Parathyroid adenoma (tissue), 2 donors: ENCODE measurements at regions not wholly inside any gene's neighbourhood (a gene's known extent, or its start where the extent isn't known, plus 50 kb on each side); places are given as distances from the start of the nearest gene placed in this dataset.

Experiments used
- H2AFZ ChIP-seq: fragments of 300-600 bp; sonication (generic); one replicate; pipeline ENCODE4 v1.7.0; 2017; ENCODE audit warnings: antibody characterized with exemption, mild to moderate bottlenecking
- H3K27ac ChIP-seq: fragments of 300-600 bp; sonication (generic); one replicate; pipeline ENCODE4 v1.7.0; 2017
- H3K27me3 ChIP-seq: fragments of 300-600 bp; sonication (generic); one replicate; pipeline ENCODE4 v1.7.0; 2017; ENCODE audit warnings: low read length; ENCODE audit not compliant: control insufficient read depth, insufficient read depth
- H3K36me3 ChIP-seq: fragments of 300-600 bp; sonication (generic); one replicate; pipeline ENCODE4 v1.7.0; 2017; ENCODE audit warnings: low read length; ENCODE audit not compliant: control insufficient read depth, insufficient read depth
- H3K4me1 ChIP-seq: fragments of 300-600 bp; sonication (generic); one replicate; pipeline ENCODE4 v1.7.0; 2017; ENCODE audit warnings: control low read depth
- H3K4me2 ChIP-seq: fragments of 300-600 bp; sonication (generic); one replicate; pipeline ENCODE4 v1.7.0; 2017; ENCODE audit warnings: low read length
- H3K4me3 ChIP-seq: fragments of 300-600 bp; sonication (generic); one replicate; pipeline ENCODE4 v1.7.0; 2017; ENCODE audit warnings: low read depth, low read length
- H3K79me2 ChIP-seq: fragments of 300-600 bp; sonication (generic); one replicate; pipeline ENCODE4 v1.7.0; 2017; ENCODE audit warnings: control low read depth
- H3K9ac ChIP-seq: fragments of 300-600 bp; sonication (generic); one replicate; pipeline ENCODE4 v1.7.0; 2017; ENCODE audit warnings: mild to moderate bottlenecking
- H3K9me3 ChIP-seq: fragments of 300-600 bp; sonication (generic); one replicate; pipeline ENCODE4 v1.7.0; 2017; ENCODE audit warnings: low read length; ENCODE audit not compliant: control insufficient read depth
- TF ChIP-seq, protein P1 (sequence below): fragments of 300-600 bp; sonication (generic); IDR thresholded peaks from one replicate; pipeline ENCODE4 v1.7.0; 2017; ENCODE audit warnings: antibody characterized with exemption, mild to moderate bottlenecking
- donor health status: primary hyperparathyroidism.

- Histone ChIP-seq H3K4me2 (no peak overlapping the region), H3K9ac (no peak overlapping the region), H2AFZ (no peak overlapping the region)
Measured at GRCh38 chr1:87933171-87933570, 604.5 kb downstream of the LMO4 start.

GRCh38 chr1:87935130-87935529, 606.5 kb downstream of the LMO4 start:
- no peaks in the 10 kb centered on the region for H3K79me2 ChIP-seq
- H3K27me3 ChIP-seq = no peaks in the 10 kb centered on the region
- no peak overlapping the region for H2AFZ ChIP-seq
- TF ChIP-seq, protein P1, sequence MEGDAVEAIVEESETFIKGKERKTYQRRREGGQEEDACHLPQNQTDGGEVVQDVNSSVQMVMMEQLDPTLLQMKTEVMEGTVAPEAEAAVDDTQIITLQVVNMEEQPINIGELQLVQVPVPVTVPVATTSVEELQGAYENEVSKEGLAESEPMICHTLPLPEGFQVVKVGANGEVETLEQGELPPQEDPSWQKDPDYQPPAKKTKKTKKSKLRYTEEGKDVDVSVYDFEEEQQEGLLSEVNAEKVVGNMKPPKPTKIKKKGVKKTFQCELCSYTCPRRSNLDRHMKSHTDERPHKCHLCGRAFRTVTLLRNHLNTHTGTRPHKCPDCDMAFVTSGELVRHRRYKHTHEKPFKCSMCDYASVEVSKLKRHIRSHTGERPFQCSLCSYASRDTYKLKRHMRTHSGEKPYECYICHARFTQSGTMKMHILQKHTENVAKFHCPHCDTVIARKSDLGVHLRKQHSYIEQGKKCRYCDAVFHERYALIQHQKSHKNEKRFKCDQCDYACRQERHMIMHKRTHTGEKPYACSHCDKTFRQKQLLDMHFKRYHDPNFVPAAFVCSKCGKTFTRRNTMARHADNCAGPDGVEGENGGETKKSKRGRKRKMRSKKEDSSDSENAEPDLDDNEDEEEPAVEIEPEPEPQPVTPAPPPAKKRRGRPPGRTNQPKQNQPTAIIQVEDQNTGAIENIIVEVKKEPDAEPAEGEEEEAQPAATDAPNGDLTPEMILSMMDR = no peak
- H3K4me1 ChIP-seq = no peaks in the 10 kb centered on the region
- H3K9me3 ChIP-seq = peaks cover 2% of the 10 kb centered on the region
- no peak overlapping the region for H3K9ac ChIP-seq
- H3K4me3 ChIP-seq = no peak overlapping the region
- H3K36me3 ChIP-seq = no peaks in the 10 kb centered on the region
- no peak overlapping the region for H3K27ac ChIP-seq
- H3K4me2 ChIP-seq = no peak overlapping the region

More at GRCh38 chr1:87933171-87933570, 604.5 kb downstream of the LMO4 start:
- Histone ChIP-seq H3K27me3 (no peaks in the 10 kb centered on the region), H3K4me1 (no peaks in the 10 kb centered on the region), H3K9me3 (peaks cover 2% of the 10 kb centered on the region), H3K4me3 (no peak overlapping the region), H3K79me2 (no peaks in the 10 kb centered on the region), H3K27ac (no peak overlapping the region), H3K36me3 (no peaks in the 10 kb centered on the region)
- TF ChIP-seq, protein P1 = no peak

DNA sequence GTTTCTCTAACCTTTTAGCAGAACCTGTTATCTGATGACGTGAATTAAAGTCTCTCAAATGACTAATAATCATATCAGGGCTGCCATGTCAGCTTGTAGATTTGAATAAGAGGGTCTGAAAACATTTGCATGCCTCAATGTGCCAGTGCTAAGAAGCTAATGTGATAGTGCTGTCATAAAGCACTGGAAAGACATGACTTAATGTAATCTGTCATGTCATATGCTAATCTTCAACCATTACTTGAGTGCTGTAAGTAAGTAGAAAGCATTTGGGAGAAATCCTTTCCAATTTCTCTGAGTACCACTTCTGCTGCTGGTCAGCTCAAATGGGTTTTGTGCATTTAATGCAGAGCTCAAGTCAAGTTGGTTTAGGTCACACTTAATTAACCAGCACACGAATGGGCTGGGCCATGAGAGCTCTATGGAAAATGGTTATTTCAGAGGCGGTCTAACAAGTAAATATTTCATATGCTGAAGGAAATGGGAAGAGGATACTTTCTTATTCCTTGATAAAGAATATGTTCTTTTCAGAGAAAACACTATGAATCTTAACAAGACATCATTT, 609.2 kb downstream of the LMO4 start:
- Histone ChIP-seq H3K4me1 (no peaks in the 10 kb centered on the region), H3K9ac (no peak overlapping the region), H3K36me3 (no peaks in the 10 kb centered on the region), H3K4me3 (no peak overlapping the region), H3K4me2 (no peak overlapping the region), H3K27me3 (no peaks in the 10 kb centered on the region), H3K27ac (no peak overlapping the region), H3K9me3 (no peaks in the 10 kb centered on the region), H2AFZ (no peak overlapping the region), H3K79me2 (no peaks in the 10 kb centered on the region)
- TF ChIP-seq, protein P1 = no peak

- Histone ChIP-seq H3K36me3 (no peaks in the 10 kb centered on the region), H3K9ac (no peak overlapping the region), H3K4me3 (no peak overlapping the region), H3K4me1 (no peaks in the 10 kb centered on the region), H3K4me2 (no peak overlapping the region), H2AFZ (no peak overlapping the region), H3K9me3 (no peaks in the 10 kb centered on the region), H3K79me2 (no peaks in the 10 kb centered on the region), H3K27ac (no peak overlapping the region), H3K27me3 (no peaks in the 10 kb centered on the region)
- TF ChIP-seq, protein P1 = no peak
Measured at GRCh38 chr1:87938631-87939030, 610.0 kb downstream of the LMO4 start.

- Histone ChIP-seq H3K27ac (no peak overlapping the region), H3K4me3 (no peak overlapping the region)
Measured at GRCh38 chr1:87939444-87939843, 610.8 kb downstream of the LMO4 start.

More at GRCh38 chr1:87939444-87939843, 610.8 kb downstream of the LMO4 start:
- no peak overlapping the region for H3K4me2 ChIP-seq
- no peaks in the 10 kb centered on the region for H3K4me1 ChIP-seq
- TF ChIP-seq, protein P1 = no peak
- H3K79me2 ChIP-seq = no peaks in the 10 kb centered on the region
- H3K36me3 ChIP-seq = no peaks in the 10 kb centered on the region
- H3K27me3 ChIP-seq = no peaks in the 10 kb centered on the region
- H3K9me3 ChIP-seq = no peaks in the 10 kb centered on the region
- H3K9ac ChIP-seq = no peak overlapping the region
- no peak overlapping the region for H2AFZ ChIP-seq
